UCSD-AML1 (cell line): ENCODE measurements at regions not wholly inside any gene's neighbourhood (a gene's known extent, or its start where the extent isn't known, plus 50 kb on each side); places are given as distances from the start of the nearest gene placed in this dataset.

Experiments used
- DNase-seq: peaks from one replicate; lab custom pipeline; 2025; ENCODE audit not compliant: unreplicated experiment; lab: John Stamatoyannopoulos, UW

DNA sequence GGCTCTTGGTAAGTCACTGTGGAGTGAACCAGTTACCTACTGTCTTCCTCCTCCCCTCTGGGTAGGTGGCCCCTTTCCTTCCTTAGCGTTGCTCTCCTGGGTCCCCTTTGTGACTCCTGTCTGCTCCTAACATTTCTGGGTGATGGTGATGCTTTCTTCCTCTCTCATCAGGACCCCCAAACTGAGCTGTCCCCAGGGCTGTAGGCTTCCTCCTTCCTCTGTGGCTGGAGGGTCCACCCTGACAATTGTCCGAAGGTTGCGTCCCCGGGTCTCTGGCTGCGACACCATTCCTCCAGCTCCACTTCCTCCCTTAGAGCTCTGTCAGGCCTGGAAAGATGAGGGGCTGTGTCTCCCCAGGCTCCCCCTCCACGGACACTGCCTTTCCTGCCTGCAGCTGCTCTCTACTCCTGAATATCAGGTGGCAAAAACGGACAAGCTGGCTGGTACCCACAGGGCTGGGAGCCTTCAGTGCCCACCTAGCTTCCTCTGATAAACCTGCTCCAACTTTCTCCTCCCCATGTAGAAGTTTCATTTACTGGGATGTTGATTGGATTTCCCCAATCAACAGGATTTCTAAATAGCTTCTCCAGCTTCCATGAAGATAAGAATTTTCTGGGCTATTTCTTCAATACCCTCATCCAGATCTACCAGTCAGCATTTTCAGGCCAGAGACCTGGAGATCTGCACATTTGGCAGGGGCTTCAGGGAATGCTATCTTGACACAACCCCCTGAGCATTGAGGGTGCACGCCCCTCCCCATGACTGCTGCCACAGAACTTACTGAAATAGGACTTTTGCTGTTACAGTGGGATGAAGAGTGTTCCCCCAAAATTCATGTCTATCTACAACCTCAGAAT, 506.5 kb downstream of the TCERG1L start:
- no peak for DNase-seq

GRCh38 chr10:130805635-130806030, 505.9 kb downstream of the TCERG1L start:
- DNase-seq: no peak

DNA sequence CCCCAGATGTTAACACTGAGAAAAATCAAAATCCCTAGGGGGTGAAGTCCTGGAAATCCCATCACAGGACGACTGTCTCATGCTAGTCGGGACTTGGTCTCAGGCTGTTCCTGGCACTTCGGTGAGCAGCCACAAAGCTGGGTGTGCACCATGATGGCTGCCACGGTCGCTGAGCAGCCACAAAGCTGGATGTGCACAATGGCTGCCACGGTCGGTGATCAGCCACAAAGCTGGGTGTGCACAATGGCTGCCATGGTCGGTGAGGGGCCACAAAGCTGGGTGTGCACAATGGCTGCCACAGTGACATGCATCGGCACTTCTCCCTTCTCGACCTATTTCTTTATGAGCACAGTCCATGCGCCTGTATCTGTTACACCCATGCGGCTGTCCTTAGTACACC, 505.1 kb downstream of the TCERG1L start:
- DNase-seq: no peak

GRCh38 chr10:130807096-130807495, 504.4 kb downstream of the TCERG1L start:
- DNase-seq: no peak

DNA sequence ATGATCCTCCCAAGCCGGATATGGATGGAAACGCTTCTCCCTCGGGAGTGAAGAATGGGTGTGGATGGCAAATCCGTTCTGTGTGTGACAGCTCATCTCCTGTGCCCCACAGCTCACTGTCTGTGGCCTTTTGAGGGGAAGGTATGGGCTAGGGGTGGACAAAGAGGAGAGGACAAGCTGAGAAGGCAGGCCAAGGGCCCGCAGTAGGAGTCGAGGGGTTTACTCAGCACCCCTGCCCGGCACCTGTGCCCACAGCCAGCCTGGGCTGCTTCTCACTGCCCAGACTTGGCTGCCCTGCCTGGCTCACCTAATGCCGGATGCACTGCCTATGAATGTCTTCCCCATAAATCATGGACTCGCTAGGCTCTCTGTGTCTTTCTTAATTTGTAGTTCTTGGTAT, 503.8 kb downstream of the TCERG1L start:
- no peak for DNase-seq

DNA sequence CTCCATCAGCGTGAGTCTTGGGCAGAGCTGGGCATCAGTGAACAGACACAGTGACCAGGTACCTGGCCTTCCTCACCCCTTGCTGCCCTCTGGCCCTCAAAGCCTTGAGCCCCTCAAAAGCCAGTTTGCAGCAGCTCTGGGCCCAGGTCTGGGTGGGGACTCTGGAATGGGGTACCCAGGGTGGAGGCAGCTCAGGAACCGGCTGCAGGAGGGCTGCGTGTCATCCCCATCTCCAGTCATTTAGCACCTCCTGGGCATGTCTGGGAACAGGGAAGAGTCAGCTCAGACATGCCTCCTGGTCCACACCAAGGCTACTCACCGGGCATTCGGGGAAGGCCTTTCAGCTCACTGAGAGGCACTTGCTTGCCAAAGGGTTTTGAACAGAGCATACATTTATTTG, 503.3 kb downstream of the TCERG1L start:
- DNase-seq: no peak

GRCh38 chr10:130808686-130809085, 502.8 kb downstream of the TCERG1L start:
- no peak for DNase-seq

- no peak for DNase-seq
Observed at GRCh38 chr10:130809181-130809580, 502.3 kb downstream of the TCERG1L start.

GRCh38 chr10:130809761-130810515, 501.6 kb downstream of the TCERG1L start:
- no peak for DNase-seq

GRCh38 chr10:130810856-130811255, 500.7 kb downstream of the TCERG1L start:
- DNase-seq: no peak

GRCh38 chr10:130812381-130813148, 499.0 kb downstream of the TCERG1L start:
- DNase-seq: no peak

GRCh38 chr10:130814610-130815009, 496.9 kb downstream of the TCERG1L start:
- no peak for DNase-seq

DNA sequence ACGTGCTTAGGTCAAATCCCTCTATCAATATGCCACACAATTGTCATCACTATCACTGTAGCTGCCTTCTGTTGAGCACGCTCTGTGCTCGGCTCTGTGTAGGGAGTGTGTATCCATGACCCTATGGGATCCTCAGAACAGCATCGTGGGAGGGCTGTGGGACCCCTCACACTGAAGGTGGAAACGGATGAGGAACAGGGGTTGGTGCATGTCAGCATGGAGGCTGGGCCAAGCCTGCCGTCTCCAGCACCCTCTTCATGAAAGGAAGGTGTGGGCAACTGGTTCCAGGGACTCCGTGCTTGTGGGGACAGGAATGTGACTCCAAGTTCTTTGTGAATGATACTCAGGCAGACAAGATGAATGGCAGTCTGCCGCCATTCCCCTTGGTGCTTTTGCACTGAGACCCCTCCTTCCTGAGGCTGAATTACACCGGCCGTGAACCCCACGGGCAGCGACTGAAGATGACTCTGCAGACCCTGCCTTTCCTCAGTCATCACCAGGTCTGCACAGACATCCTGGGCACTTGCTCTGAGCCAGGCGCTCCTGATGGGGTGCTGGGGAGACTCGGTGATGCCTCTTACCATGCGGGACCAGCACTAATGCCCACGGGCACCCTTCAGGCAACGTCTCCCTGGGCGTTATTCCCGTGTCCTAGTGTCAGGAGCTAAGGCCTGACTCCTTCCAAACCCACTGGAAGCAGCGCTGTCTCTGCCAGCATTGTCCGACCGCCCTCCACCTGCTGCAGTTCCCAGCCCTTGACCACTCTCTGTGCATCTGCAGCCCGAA, 495.2 kb downstream of the TCERG1L start:
- DNase-seq: no peak

DNA sequence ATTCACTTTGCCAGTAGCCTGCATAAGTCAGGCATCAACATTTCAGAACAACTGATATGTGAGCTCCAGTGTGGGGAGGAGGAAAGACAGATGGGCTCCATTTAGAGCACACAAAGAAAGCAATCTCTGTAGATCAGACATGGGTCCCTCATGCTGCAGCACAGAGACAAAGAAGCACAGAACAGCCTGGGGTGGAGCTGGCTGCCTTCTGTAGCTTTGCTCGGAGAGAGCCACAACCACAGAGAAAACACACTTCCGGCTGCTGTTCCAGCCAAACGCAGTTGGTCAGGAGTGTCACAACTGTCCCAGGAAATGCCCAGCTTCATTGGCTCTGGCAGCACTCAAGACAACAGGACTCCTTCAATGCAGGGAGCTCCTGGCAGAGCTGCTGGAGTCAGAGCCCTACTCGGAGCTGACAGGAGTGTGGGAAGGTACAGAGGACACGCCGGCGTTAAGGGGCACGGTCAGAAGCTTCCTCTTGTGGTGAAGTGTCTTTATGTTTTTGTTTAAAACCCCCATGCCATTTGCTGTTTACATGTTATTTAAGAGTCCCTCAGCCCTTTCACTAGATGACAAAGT, 494.4 kb downstream of the TCERG1L start:
- DNase-seq: no peak

DNA sequence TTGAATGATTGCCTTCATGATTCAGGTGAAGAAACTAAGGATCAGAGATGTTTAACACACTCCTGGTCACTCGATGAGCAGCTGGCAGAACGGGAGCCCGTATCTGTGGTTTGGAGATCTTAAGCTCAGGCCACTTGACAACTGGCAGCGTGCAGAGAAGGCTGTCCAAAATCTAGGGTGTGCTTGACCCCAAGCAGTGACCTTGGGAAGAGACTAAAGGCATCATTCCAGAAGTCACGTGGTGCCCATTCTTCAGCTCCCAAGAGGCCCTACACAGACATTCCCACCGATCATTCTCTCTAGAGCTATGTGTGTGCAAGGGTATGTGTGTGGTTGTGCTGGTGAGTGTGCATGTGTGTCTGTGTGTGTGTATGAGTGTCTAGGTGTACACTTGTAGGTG, 493.8 kb downstream of the TCERG1L start:
- no peak for DNase-seq

GRCh38 chr10:130820880-130821482, 490.5 kb downstream of the TCERG1L start:
- DNase-seq: no peak

GRCh38 chr10:130824230-130825014, 487.1 kb downstream of the TCERG1L start:
- no peak for DNase-seq

- DNase-seq: no peak
Observed at GRCh38 chr10:130833596-130833995, 477.9 kb downstream of the TCERG1L start.

DNA sequence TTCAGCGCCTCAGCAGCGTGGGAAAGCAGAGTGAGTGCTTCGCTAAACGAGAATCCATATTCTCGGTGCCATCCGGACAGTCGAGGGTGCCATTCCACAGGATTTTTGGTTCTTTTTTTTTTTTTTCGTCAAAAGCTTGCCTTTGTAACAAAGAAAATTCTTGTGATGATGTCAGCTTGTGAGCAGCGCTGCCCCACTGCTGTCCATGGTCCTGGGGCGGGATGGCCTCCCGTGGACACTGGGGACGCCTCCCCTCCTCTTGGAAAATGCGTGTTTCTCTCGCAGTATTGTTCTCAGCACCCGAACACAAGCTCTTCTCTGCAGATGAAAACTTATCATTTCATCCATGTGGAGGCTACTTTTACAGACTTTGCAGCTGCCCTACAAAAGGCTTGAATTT, 477.4 kb downstream of the TCERG1L start:
- DNase-seq: no peak
